ENCODE measurements at regions not wholly inside any gene's neighbourhood (a gene's known extent, or its start where the extent isn't known, plus 50 kb on each side); places are given as distances from the start of the nearest gene placed in this dataset.

DNA sequence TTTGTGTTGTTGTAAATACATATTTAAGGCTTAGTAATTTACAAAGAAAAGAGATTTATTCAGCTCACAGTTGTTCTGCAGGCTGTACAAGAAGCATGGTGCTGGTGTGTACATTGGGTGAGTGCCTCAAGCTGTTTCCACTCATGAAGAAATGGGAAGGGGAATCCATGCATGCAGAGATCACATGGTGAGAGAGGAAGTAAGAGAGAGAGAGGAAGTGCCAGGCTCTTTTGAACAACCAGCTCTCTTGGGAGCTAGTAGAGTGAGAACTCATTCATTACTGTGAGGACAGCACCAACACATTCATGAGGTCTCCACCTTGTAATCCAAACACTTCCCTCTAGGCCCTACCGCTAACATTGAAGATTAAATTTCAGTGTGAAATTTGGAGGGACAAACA is 909.2 kb downstream of the NSUN3 start:
- TF ChIP-seq, protein P1, sequence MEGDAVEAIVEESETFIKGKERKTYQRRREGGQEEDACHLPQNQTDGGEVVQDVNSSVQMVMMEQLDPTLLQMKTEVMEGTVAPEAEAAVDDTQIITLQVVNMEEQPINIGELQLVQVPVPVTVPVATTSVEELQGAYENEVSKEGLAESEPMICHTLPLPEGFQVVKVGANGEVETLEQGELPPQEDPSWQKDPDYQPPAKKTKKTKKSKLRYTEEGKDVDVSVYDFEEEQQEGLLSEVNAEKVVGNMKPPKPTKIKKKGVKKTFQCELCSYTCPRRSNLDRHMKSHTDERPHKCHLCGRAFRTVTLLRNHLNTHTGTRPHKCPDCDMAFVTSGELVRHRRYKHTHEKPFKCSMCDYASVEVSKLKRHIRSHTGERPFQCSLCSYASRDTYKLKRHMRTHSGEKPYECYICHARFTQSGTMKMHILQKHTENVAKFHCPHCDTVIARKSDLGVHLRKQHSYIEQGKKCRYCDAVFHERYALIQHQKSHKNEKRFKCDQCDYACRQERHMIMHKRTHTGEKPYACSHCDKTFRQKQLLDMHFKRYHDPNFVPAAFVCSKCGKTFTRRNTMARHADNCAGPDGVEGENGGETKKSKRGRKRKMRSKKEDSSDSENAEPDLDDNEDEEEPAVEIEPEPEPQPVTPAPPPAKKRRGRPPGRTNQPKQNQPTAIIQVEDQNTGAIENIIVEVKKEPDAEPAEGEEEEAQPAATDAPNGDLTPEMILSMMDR (IDR thresholded peaks at IDR 0.05): no peak
- TF ChIP-seq EZH2phosphoT487 (IDR thresholded peaks at IDR 0.05): no peak

Data from neural progenitor cell (in vitro differentiated cells).